ENCODE measurements at regions not wholly inside any gene's neighbourhood (a gene's known extent, or its start where the extent isn't known, plus 50 kb on each side); places are given as distances from the start of the nearest gene placed in this dataset.
A peak's percentile ranks its signal among the peaks of the same experiment; 100 is the strongest.
"Not testable (repeated sequence)": the region's sequence is repeated elsewhere in the genome, so short reads cannot be mapped to it uniquely, and the experiment has no call there.

DNA sequence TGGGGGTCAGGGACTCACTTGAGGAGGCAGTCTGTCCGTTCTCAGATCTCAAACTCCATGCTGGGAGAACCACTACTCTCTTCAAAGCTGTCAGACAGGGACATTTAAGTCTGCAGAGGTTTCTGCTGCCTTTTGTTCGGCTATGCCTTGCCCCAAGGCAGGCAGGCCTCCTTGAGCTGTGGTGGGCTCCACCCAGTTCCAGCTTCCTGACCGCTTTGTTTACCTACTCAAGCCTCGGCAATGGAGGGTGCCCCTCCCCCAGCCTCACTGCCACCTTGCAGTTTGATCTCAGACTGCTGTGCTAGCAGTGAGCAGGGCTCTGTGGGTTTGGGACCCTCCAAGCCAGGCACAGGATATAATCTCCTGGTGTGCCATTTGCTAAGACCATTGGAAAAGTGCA lies 530.0 kb downstream of the LRRIQ3 start:
- DNase-seq (ENCODE audit: low read depth in 4 of 4, low spot score in 3 of 4), result not testable (repeated sequence)

DNA sequence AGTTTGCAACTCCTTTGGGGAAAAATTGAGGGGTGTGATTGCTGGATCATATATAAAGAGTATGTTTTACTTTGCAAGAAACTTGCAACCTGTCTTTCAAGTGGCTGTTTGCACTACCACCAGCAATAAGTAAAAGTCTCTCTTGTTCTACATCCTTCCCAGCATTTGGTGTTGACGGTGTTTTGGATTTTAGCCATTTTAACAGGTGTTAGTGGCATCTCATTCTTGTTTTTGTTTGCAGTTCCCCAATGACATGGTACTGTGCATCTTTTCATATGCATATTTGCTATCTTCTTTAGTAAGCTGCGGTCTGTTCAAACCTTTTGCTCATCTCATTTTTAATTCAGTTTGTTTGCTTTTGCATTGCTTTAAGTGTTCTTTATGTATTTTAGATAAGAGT lies 535.5 kb downstream of the LRRIQ3 start:
- DNase-seq (ENCODE audit: low read depth in 4 of 4, low spot score in 3 of 4), result no peak

DNA sequence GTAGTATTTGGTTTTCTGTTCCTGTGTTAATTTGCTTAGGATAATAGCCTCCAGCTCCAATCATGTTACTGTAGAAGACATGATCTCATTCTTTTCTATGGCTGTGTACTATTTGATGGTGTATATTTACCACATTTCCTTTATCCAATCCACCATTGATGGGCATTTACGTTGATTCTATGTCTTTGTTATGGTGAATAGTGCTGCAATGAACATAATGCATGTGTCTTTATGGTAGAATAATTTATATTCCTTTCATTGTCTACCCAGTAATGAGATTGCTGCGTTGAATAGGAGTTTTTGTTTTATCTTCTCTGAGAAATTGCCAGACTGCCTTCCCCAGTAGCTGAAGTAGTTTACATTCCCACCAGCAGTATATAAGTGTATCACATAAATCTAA lies 538.8 kb downstream of the LRRIQ3 start:
- DNase-seq (ENCODE audit: low read depth in 4 of 4, low spot score in 3 of 4), result no peak

DNA sequence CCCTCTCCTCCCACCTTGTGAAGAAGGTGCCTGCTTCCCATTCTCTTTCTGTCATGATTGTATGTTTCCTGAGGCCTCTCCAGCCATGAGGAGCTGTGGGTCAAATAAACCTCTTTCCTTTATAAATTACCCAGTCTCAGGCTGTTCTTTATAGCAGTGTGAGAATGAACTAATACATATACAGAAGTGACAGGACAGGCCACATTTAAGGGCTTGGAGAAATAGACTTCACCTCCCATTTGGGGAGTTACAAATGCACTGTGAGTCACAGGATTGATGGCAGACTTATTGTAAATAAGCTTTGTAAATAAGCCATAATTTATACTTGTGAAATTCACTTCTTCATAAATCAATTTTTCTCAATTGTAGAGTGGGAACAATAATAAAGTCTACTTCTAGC lies 543.3 kb downstream of the LRRIQ3 start:
- no peak for DNase-seq (ENCODE audit: low read depth in 4 of 4, low spot score in 3 of 4)

DNA sequence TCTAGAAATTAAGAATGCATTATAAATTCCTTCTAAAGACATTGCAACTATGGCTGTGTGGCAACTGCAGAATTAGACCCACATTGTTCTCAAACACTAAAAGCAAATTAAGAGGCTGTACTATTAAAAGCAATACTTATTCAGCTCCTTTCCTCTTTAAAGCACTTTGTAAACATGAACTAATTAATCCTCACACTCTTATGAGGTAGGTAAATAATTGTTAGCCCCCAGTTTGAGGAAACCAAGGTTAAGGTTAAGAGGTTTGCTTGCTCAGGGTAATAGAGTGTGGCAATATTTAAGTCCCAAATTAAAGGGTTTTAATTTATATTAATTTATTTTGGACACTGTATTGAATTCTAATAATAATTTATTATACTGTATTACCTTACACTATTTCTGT lies 553.8 kb downstream of the LRRIQ3 start:
- no peak for DNase-seq (ENCODE audit: low read depth in 4 of 4, low spot score in 3 of 4)

DNA sequence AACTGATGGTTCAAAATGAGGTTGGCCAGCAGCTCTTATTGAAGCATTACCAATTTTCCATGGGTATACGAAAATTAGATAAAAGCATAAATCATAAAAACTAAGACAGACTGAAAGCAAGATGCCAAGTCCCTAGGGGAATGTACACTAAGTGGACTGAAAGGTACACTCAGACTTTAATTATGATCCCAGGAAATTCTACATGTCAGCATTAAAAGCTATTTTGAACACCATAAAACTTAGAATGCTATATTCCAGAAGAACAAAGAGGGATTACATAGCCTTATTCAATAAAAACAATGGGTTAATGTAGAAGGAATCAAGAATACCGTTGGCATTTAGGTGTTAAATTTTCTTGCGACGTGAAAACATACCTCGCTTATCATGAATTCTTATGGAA lies 558.5 kb downstream of the LRRIQ3 start:
- no peak for DNase-seq (ENCODE audit: low read depth in 4 of 4, low spot score in 3 of 4)

DNA sequence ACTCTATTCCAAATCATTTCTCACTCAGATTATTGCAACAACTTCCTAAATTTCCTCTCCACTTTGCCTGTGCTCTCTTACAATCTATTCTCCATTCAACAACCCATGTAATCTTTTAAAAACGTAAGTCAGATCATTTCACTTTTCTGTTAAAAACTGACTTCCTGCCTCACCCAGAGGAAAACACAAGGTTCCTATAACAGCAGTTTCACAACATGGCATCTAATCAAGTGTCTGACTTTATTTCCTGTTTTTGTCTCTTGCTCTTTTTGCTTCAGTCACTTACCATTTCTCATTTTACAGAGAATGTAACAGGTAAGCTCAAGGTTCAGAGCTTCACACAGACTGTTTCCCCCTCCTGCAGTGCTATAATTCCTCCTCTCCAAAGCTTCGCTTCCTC lies 560.7 kb downstream of the LRRIQ3 start:
- no peak for DNase-seq (ENCODE audit: low read depth in 4 of 4, low spot score in 3 of 4)

DNA sequence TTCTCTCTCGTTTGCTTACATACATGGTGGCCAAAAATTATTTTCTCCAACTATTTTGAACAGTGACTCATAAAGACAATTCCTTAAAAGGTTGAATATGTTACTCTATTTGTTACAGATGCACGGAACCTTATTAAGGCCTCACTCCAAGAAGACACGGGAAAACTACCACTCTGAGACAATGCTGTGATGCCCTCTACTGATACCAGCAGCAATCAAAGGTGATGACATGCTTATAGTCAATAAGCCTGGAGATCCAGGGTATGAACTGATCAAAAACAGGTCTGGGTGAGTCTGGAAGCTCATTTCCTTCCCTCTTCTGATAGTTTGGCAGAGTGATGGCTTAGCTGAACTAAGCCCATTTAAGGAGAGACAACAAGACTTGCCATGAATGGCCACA lies 563.0 kb downstream of the LRRIQ3 start:
- DNase-seq (ENCODE audit: low read depth in 4 of 4, low spot score in 3 of 4), result no peak

DNA sequence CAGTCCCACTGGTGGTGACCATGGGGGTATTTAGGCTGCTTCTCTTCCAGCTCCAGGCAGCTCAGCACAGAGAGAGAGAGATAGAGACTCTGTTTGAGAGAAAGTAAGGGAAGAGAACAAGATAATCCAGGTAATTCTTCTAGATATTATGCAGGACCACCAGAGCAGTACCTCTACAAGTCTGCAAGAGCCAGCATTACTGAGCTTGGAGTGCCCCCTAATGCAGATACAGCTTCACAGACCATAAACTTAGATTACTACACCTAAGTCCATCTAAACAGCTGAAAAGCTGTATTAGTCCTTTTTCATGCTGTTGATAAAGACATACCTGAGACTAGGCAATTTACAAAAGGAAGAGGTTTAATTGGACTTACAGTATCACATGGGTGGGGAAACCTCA lies 570.3 kb downstream of the LRRIQ3 start:
- no peak for DNase-seq (ENCODE audit: low read depth in 4 of 4, low spot score in 3 of 4)

DNA sequence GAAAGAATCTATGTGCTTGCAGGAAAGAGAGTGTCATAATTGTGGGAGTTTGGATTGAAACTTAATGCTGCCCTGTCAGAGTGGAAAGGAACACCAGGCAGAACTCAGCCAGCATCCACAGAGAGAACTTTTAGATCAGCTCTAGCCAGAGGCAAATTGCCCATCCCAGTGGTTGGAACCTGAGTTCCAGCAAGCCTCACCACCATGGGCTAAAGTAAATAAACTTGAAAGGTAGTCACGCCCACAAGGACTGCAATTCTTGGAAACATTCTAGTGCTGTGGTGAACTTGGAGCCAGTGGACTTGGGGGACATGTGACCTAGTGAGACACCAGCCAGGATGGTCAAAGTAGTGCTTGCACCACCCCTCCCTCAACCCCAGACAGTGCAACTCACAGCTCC lies 571.6 kb downstream of the LRRIQ3 start:
- DNase-seq (ENCODE audit: low read depth in 4 of 4, low spot score in 3 of 4), result no peak

DNA sequence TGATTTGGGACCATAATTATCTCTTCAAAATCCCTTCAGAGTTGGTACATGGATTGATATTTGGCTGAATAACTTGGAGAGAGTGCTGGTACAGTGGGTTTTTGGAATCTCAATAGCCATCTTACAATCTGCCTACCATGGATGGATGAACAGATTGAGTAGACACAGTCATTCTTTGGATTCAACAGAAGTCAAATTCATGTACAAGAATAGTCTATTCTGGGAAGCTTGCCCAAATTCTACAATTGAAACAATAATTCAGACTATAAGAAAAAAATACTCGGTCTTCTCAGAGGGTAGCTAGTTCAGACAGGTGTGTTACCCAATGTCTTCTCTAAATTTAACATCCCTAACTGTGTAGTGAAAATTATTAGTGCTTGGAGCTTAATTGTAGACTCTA lies 574.0 kb downstream of the LRRIQ3 start:
- no peak for DNase-seq (ENCODE audit: low read depth in 4 of 4, low spot score in 3 of 4)

DNA sequence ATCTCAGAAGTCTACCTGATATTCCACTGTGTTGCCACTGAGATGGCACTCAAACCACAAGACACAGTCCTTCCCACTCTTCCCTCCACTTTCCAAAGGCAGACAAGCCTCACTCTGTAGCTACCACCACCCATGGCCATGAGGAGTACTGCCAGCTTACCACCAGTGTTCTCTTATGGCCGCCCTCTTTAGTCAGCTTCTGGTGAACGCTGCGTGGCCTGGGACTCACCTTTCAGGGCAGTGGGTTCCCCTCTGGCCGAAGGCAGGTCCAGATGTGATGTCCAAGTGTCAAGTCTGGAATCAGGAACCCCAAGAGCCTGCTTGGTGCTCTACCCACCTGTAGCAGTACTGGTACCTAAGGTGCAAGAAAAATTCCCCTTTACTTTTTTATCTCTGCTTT lies 580.8 kb downstream of the LRRIQ3 start:
- no peak for DNase-seq (ENCODE audit: low read depth in 4 of 4, low spot score in 3 of 4)

DNA sequence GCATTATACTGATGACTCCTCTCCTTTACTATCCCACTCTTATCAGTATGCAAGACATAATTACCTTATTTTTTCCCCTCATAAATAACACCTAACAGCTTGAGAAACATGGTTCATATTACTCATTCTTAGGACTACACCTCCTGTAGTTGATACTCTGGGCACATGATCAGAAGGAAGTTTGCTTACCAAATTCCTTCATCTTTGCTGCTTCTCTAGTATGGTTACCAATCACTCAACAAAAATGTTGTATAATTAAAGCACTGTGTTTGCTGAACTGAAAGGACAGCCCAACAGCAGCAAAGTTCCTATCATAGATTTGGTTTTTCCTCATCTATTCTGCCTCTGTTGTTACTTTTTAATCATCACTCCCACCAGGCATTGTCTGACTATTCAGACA lies 586.3 kb downstream of the LRRIQ3 start:
- DNase-seq (ENCODE audit: low read depth in 4 of 4, low spot score in 3 of 4), result no peak

DNA sequence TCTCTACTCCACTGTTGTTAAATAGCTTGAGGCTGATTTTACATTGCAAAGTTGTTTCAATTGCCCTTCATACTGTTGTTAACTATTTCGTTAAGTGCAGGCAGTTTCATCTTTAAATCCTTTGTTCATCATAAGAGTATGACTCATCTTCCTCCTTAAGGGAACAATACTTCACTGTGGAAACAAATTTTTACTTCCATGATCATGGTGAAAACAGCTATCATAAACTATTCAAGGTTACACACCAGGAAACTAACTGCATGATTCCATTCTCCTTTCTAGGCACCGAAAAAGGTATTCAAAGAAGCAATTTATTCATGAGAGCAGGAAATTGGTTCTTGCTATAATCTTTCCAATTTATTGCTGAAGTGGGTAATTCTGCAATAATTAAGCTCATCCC lies 593.2 kb downstream of the LRRIQ3 start:
- DNase-seq (ENCODE audit: low read depth in 4 of 4, low spot score in 3 of 4), result no peak

DNA sequence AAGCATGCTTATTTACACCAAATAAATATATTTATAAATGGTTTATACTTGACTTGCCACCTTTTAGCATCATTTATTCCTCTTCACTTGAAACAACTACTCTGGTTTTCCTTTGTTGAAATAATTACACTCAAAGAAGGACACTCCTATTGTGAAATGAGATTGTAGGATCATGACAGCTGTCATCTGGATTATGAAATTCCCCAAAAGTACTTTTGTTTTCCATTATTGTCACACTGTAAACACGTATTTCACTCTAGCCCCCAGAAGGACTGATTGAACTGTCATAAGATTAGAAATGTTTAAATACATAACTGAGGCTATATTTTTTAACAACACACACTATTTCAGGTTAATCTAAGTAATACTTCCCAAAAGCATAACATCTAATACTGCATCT lies 593.8 kb downstream of the LRRIQ3 start:
- no peak for DNase-seq (ENCODE audit: low read depth in 4 of 4, low spot score in 3 of 4)

DNA sequence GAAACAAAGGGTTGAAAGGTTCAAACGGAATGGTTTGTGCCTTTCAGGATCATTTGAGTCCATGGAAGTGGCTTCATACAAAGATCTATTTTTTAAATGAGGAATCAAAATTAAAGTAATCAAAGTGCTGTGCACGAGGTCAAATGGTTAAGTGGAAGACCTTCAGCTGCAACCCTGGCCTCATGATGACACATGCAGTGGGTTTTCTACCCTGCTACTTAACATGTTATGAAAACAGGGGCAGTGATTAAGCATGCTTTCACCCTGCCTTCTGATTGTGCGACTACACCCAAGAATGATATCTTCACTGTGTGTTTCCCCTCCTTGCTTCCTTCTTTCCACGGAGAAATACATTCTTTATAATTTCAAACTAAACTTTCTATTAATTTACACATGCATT lies 604.2 kb downstream of the LRRIQ3 start:
- DNase-seq (ENCODE audit: low read depth in 4 of 4, low spot score in 3 of 4), result no peak

DNA sequence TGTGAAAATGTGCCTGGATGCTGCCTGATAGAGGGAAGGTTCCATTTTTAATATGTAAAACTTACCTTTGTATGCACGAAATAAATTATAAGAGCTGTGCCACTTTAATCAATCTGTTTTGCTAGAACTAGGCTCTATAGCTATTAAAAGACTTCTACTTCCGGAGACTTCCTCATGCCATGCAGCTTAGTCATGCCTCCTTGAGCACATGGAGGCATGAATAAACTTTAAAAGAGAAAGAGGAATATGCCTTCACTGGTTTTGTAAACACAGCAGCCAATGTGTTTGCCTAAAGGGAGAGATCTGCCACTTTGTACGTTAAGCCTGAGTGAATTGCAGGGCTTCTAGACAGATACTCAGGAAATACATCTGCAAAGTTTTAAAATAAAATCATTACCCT lies 604.6 kb downstream of the LRRIQ3 start:
- peak in 2 of 4 donors; percentile 2 to 5 for DNase-seq (ENCODE audit: low read depth in 4 of 4, low spot score in 3 of 4)

DNA sequence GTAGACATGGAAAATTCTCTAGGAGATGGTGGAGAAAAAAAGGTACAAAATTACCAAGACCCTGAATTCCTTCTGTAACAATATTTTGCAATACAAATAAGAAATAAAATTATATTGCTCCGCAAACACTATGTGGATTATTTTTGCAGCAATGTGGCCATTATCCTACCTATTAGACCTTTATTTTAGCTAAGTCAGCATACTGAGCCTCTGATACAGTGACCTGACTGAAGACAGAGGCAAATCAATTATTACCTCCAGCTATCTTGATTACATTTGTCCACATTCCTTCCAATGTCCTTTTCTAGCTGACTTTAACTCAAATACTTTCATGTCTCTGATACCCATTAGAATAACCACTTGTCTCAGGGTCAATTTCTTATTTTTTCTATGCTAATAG lies 610.9 kb downstream of the LRRIQ3 start:
- DNase-seq (ENCODE audit: low read depth in 4 of 4, low spot score in 3 of 4), result no peak

DNA sequence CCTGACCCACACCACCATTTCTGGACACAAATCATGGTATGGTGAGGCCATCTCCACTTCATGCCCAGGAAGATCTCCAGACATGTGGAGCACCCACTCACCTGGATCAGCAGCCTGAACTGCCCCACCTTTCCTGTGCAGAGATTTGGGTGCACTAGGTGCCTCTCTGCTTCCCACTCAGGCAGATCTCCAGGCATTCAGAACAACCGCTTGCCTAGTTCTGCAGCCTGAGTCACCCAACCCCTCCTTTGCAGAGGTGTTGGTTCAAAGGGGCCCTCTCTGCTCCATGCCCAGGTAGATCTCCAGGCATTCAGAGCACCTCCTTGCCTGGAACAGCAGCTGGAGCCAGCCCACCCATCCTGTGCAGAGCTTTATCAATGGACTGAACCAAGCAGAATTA lies 620.8 kb downstream of the LRRIQ3 start:
- DNase-seq (ENCODE audit: low read depth in 4 of 4, low spot score in 3 of 4), result no peak

DNA sequence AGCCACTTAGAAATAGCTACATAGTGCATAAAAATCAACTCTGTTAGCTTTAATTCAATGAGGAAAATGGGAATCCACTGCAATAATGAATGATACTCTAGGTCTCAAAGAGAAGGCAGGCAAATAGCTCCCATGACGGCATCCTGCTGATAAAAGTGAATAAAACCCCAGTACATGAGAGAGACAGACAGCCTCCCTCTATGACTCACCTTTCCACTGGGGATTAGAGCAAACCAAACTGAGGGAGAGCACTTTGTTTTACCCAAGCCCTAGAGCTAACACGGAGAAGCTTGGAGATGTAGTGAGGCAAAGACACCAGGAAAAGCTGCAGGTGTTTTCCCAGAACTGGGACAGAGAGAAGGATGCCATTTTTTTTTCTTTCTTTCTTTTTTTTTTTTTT lies 621.9 kb downstream of the LRRIQ3 start:
- no peak for DNase-seq (ENCODE audit: low read depth in 4 of 4, low spot score in 3 of 4)

DNA sequence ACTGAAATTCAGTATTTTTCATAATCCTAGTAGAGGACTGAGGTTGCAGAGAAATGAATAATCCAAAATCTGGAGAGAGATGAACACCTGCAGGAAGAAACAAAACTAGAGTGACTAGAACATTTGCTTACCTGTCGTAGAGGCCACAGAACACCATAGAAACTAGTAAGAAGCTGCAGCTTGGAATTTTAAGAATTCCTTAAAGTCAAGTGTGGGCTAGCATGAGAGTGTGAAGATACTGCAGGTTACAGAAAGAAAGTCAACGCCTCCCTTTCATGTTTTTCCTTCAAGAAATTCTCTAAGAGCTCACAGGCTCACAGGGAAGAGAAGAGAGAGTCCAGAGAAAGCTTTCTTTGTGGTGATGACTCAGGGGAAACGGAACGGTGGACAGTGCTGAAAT lies 633.7 kb downstream of the LRRIQ3 start:
- DNase-seq (ENCODE audit: low read depth in 4 of 4, low spot score in 3 of 4), result no peak

DNA sequence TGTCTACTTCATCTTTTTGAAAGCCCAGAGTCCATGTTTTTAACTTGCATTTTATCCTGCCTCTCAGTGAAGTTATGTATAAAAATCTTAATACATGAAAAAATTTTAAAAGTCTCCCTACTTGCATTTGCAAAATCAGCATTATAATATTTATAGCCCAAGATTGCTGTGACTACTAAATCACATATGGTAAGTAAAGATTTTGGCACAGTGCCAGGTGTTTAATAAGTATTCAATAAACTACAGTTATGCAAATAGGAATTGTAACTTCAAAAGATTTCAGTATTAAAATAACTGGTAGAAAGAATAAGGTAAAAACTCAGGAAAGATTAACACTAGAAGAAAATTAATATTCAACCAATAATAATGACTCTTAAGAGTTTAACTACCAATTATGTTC lies 641.7 kb downstream of the LRRIQ3 start:
- DNase-seq (ENCODE audit: low read depth in 4 of 4, low spot score in 3 of 4), result no peak

DNA sequence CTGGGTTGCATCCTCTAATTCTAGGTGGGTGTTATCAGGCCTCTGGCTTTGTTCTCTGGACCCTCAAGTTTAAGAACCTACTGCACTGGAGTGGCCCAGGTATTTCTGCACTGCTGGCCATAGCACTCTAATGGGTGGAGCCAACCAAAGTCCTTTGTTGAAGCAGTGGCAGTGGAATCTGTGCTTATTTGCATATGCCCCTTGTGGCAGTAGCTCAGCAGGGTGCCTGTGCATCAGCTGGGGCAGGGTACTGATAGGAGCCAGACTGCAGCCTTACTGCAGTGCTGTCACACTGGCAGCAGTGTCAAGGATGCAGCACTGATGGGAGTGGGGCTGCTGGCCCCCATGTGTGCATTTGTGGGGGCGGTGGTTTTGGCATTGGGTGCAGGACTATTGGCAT lies 660.6 kb downstream of the LRRIQ3 start:
- no peak for DNase-seq (ENCODE audit: low read depth in 4 of 4, low spot score in 3 of 4)

DNA sequence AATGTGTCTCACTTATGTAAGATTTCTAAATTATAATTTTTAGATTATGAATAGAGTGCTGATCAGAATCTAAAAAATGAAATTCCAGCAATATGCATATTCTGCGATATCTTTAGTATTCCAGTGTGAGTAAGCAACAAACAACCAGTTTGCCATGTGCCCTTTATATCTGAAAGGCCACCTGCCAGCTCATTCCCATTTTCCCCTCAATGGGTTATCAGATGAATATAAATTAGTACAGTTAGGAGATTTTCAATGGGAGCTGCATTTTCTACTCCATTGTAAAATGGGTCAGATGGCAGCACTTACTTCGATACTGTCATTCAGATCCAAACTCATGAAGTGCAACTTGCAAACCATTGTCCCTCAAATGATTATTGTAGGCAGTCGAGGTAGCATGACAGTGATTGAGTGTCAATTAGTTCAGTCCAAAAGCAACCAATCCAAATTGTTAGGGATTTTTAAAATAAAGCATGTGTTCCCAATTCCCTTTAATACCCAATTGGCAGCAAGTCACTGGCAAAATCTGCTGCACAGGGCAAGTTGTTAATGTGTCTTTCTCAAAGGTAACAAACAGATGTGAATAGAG lies 680.3 kb downstream of the LRRIQ3 start:
- no peak for DNase-seq (ENCODE audit: low read depth in 4 of 4, low spot score in 3 of 4)
